ENCODE measurements at regions not wholly inside any gene's neighbourhood (a gene's known extent, or its start where the extent isn't known, plus 50 kb on each side); places are given as distances from the start of the nearest gene placed in this dataset.

GRCh38 chr14:62303437-62303836, 541.2 kb downstream of the SNAPC1 start:
- H2BK20ac ChIP-seq (ENCODE audit: low read depth, low read length, poor library complexity, severe bottlenecking), result no peak overlapping the region
- no peak overlapping the region for H3K4me2 ChIP-seq (ENCODE audit: insufficient read depth, insufficient read length, low read length)
- H2AK5ac ChIP-seq (ENCODE audit: insufficient read length, low read length), result no peak overlapping the region
- H2AFZ ChIP-seq (ENCODE audit: low read length), result no peak overlapping the region
- H4K8ac ChIP-seq (replicated peaks; ENCODE audit: insufficient read length, low read depth, low read length), result no peak overlapping the region
- H3K18ac ChIP-seq (ENCODE audit: insufficient read length, low read depth, low read length), result no peak overlapping the region
- DNase-seq, result no peak
- no peaks in the 10 kb centered on the region for H3K79me2 ChIP-seq (ENCODE audit: insufficient read depth, low read length)
- H3K9ac ChIP-seq (ENCODE audit: extremely low read depth, insufficient read length, low read length), result no peak overlapping the region
- no peak overlapping the region for H2BK12ac ChIP-seq (ENCODE audit: insufficient read length, low read depth, low read length)
- Mint-ChIP-seq H3K9me3 (peaks cover 0 to 3% of the 10 kb centered on the region in 2 experiments; a peak in 2 of 5 replicates), H3K27me3 (ENCODE audit: low read depth) (no peaks in the 10 kb centered on the region), H3K4me3 (no peak overlapping the region), H3K36me3 (ENCODE audit: insufficient read depth in 1 of 3, low read depth in 3 of 3) (0 out of 7 replicates have a peak, but pooled peaks cover 0 to 4% (median 0%) of the 10 kb centered on the region in 3 experiments), H3K27ac (no peak overlapping the region), H3K4me1 (peaks cover 5 to 6% of the 10 kb centered on the region in 2 experiments)
- H3K56ac ChIP-seq (ENCODE audit: insufficient read length, low read depth, low read length), result no peak overlapping the region
- no peak overlapping the region for H4K91ac ChIP-seq (ENCODE audit: insufficient read length, low read depth, low read length)
- H4K5ac ChIP-seq (ENCODE audit: insufficient read length, low read depth, low read length), result no peak overlapping the region
- H2BK15ac ChIP-seq (ENCODE audit: low read depth, low read length), result no peak overlapping the region
- no peak overlapping the region for H3K4ac ChIP-seq (ENCODE audit: low read depth, low read length)
- no peaks in the 10 kb centered on the region for H4K20me1 ChIP-seq (ENCODE audit: control insufficient read depth, insufficient read depth, insufficient read length)
- no peak overlapping the region for H3K14ac ChIP-seq (ENCODE audit: insufficient read depth, low read length)
- H2BK120ac ChIP-seq (ENCODE audit: low read depth, low read length, poor library complexity, severe bottlenecking), result no peak overlapping the region
- no peaks in the 10 kb centered on the region for H3K9me3 ChIP-seq (ENCODE audit: control insufficient read depth, low read depth, low read length)
- H3K23ac ChIP-seq (ENCODE audit: insufficient read length, low read depth, low read length), result no peak overlapping the region
- H3K27me3 ChIP-seq (ENCODE audit: insufficient read depth, low read length), result no peaks in the 10 kb centered on the region
- peaks cover 2% of the 10 kb centered on the region; the same call in 1 of the 2 replicates for H3K4me1 ChIP-seq (ENCODE audit: insufficient read depth, low read length)
- H2BK5ac ChIP-seq (ENCODE audit: insufficient read length, low read length), result no peak overlapping the region
- no peak for TF ChIP-seq CTCF (conservative IDR thresholded peaks at IDR 0.05)
- H3T11ph ChIP-seq (ENCODE audit: low read length), result no peak overlapping the region
- H3K27ac ChIP-seq (ENCODE audit: insufficient read length, low read depth, low read length), result no peak overlapping the region
- WGBS (ENCODE audit: extremely low coverage, insufficient read length, low lambda C conversion rate), result no CpG with 5 or more reads among the region's 4 CpGs
- no peaks in the 10 kb centered on the region for H3K79me1 ChIP-seq (ENCODE audit: insufficient read depth, low read depth, low read length, poor library complexity, severe bottlenecking)
- H3K23me2 ChIP-seq (ENCODE audit: insufficient read length, low read depth, low read length, poor library complexity, severe bottlenecking), result no peaks in the 10 kb centered on the region

Data from H9 (cell line).